ENCODE measurements at regions not wholly inside any gene's neighbourhood (a gene's known extent, or its start where the extent isn't known, plus 50 kb on each side); places are given as distances from the start of the nearest gene placed in this dataset.
A peak's percentile ranks its signal among the peaks of the same experiment; 100 is the strongest.

- H2BK5ac ChIP-seq (ENCODE audit: low read length) = no peak overlapping the region
- H2AK5ac ChIP-seq (ENCODE audit: low read length) = no peak overlapping the region
- H3K27me3 ChIP-seq (ENCODE audit: insufficient read depth, low read length, poor library complexity) = no peaks in the 10 kb centered on the region
- H3K23ac ChIP-seq (ENCODE audit: low read length) = no peak overlapping the region
- no peaks in the 10 kb centered on the region for H3K79me1 ChIP-seq (ENCODE audit: low read length)
- H3K18ac ChIP-seq (ENCODE audit: low read length) = no peak overlapping the region
- H4K8ac ChIP-seq (ENCODE audit: low read depth, low read length) = no peak overlapping the region
- no CpG with 5 or more reads among the region's 6 CpGs for WGBS (ENCODE audit: extremely low coverage, insufficient coverage, low lambda C conversion rate)
- no peak overlapping the region for H2BK120ac ChIP-seq (ENCODE audit: low read depth, low read length)
- no peak overlapping the region for H3K4me3 ChIP-seq (ENCODE audit: low read length)
- no peak overlapping the region for H3K4me2 ChIP-seq (ENCODE audit: low read length)
- H3K9ac ChIP-seq (ENCODE audit: low read length) = no peak overlapping the region
- H3K27ac ChIP-seq (ENCODE audit: low read depth, low read length) = no peak overlapping the region
- H4K5ac ChIP-seq (ENCODE audit: low read length) = no peak overlapping the region
- H3K36me3 ChIP-seq (ENCODE audit: control insufficient read depth, insufficient read depth, low read length) = no peaks in the 10 kb centered on the region
- no peak overlapping the region for H3K56ac ChIP-seq (ENCODE audit: low read length)
- H3K4me1 ChIP-seq (ENCODE audit: control insufficient read depth, low read depth, low read length) = peaks cover 2% of the 10 kb centered on the region
- peak; percentile 15 for DNase-seq
- H2BK15ac ChIP-seq (replicated peaks; ENCODE audit: low read depth) = no peak overlapping the region
- H3K4ac ChIP-seq (ENCODE audit: low read depth, low read length) = no peak overlapping the region
- no peaks in the 10 kb centered on the region for H3K79me2 ChIP-seq (ENCODE audit: control insufficient read depth, insufficient read depth, low read length)
These were observed 254.9 kb downstream of the DLEU7 start for GRCh38 chr13:50588491-50589130.

- no peaks in the 10 kb centered on the region for H3K36me3 ChIP-seq (ENCODE audit: control insufficient read depth, insufficient read depth, low read length)
- no peak overlapping the region for H3K4me2 ChIP-seq (ENCODE audit: low read length)
- DNase-seq = no peak
- H3K4me3 ChIP-seq (ENCODE audit: low read length) = no peak overlapping the region
- no peak overlapping the region for H3K56ac ChIP-seq (ENCODE audit: low read length)
- H3K79me1 ChIP-seq (ENCODE audit: low read length) = no peaks in the 10 kb centered on the region
- H3K4ac ChIP-seq (ENCODE audit: low read depth, low read length) = no peak overlapping the region
- no peak overlapping the region for H2BK5ac ChIP-seq (ENCODE audit: low read length)
- H3K9ac ChIP-seq (ENCODE audit: low read length) = no peak overlapping the region
- H3K79me2 ChIP-seq (ENCODE audit: control insufficient read depth, insufficient read depth, low read length) = no peaks in the 10 kb centered on the region
- no peak overlapping the region for H4K5ac ChIP-seq (ENCODE audit: low read length)
- H2BK120ac ChIP-seq (ENCODE audit: low read depth, low read length) = no peak overlapping the region
- no peaks in the 10 kb centered on the region for H3K27me3 ChIP-seq (ENCODE audit: insufficient read depth, low read length, poor library complexity)
- H3K23ac ChIP-seq (ENCODE audit: low read length) = no peak overlapping the region
- no peak overlapping the region for H3K18ac ChIP-seq (ENCODE audit: low read length)
- no peak overlapping the region for H2BK15ac ChIP-seq (replicated peaks; ENCODE audit: low read depth)
- no peak overlapping the region for H4K8ac ChIP-seq (ENCODE audit: low read depth, low read length)
- no peak overlapping the region for H2AK5ac ChIP-seq (ENCODE audit: low read length)
- no peak overlapping the region for H3K27ac ChIP-seq (ENCODE audit: low read depth, low read length)
- H3K4me1 ChIP-seq (ENCODE audit: control insufficient read depth, low read depth, low read length) = peaks cover 2% of the 10 kb centered on the region
These were observed 254.4 kb downstream of the DLEU7 start for GRCh38 chr13:50589139-50589538.

- Histone ChIP-seq H3K4me3 (ENCODE audit: low read length) (no peak overlapping the region), H3K4me1 (ENCODE audit: control insufficient read depth, low read depth, low read length) (peaks cover 2% of the 10 kb centered on the region), H4K5ac (ENCODE audit: low read length) (no peak overlapping the region), H3K23ac (ENCODE audit: low read length) (no peak overlapping the region), H3K4ac (ENCODE audit: low read depth, low read length) (no peak overlapping the region), H3K27me3 (ENCODE audit: insufficient read depth, low read length, poor library complexity) (no peaks in the 10 kb centered on the region), H3K79me2 (ENCODE audit: control insufficient read depth, insufficient read depth, low read length) (no peaks in the 10 kb centered on the region), H3K18ac (ENCODE audit: low read length) (no peak overlapping the region), H3K36me3 (ENCODE audit: control insufficient read depth, insufficient read depth, low read length) (no peaks in the 10 kb centered on the region), H2BK120ac (ENCODE audit: low read depth, low read length) (no peak overlapping the region), H4K8ac (ENCODE audit: low read depth, low read length) (no peak overlapping the region), H2BK5ac (ENCODE audit: low read length) (no peak overlapping the region), H2BK15ac (replicated peaks; ENCODE audit: low read depth) (no peak overlapping the region), H3K9ac (ENCODE audit: low read length) (no peak overlapping the region), H3K4me2 (ENCODE audit: low read length) (no peak overlapping the region), H3K56ac (ENCODE audit: low read length) (no peak overlapping the region), H3K27ac (ENCODE audit: low read depth, low read length) (no peak overlapping the region), H2AK5ac (ENCODE audit: low read length) (no peak overlapping the region), H3K79me1 (ENCODE audit: low read length) (no peaks in the 10 kb centered on the region)
- no peak for DNase-seq
- WGBS (ENCODE audit: extremely low coverage, insufficient coverage, low lambda C conversion rate) = no CpG with 5 or more reads among the region's 2 CpGs
These were observed 253.8 kb downstream of the DLEU7 start for GRCh38 chr13:50589651-50590054.

- H3K23ac ChIP-seq (ENCODE audit: low read length) = no peak overlapping the region
- no peaks in the 10 kb centered on the region for H3K79me1 ChIP-seq (ENCODE audit: low read length)
- no peak overlapping the region for H2BK120ac ChIP-seq (ENCODE audit: low read depth, low read length)
- H3K4ac ChIP-seq (ENCODE audit: low read depth, low read length) = no peak overlapping the region
- no peak overlapping the region for H4K8ac ChIP-seq (ENCODE audit: low read depth, low read length)
- H3K27me3 ChIP-seq (ENCODE audit: insufficient read depth, low read length, poor library complexity) = no peaks in the 10 kb centered on the region
- WGBS (ENCODE audit: extremely low coverage, insufficient coverage, low lambda C conversion rate) = no CpG with 5 or more reads among the region's 2 CpGs
- H3K27ac ChIP-seq (ENCODE audit: low read depth, low read length) = no peak overlapping the region
- no peak for DNase-seq
- no peak overlapping the region for H4K5ac ChIP-seq (ENCODE audit: low read length)
- H2AK5ac ChIP-seq (ENCODE audit: low read length) = no peak overlapping the region
- no peak overlapping the region for H3K4me2 ChIP-seq (ENCODE audit: low read length)
- H3K79me2 ChIP-seq (ENCODE audit: control insufficient read depth, insufficient read depth, low read length) = no peaks in the 10 kb centered on the region
- H3K9ac ChIP-seq (ENCODE audit: low read length) = no peak overlapping the region
- no peak overlapping the region for H3K4me3 ChIP-seq (ENCODE audit: low read length)
- H3K4me1 ChIP-seq (ENCODE audit: control insufficient read depth, low read depth, low read length) = peaks cover 6% of the 10 kb centered on the region
- H3K18ac ChIP-seq (ENCODE audit: low read length) = no peak overlapping the region
- H2BK15ac ChIP-seq (replicated peaks; ENCODE audit: low read depth) = no peak overlapping the region
- no peak overlapping the region for H3K56ac ChIP-seq (ENCODE audit: low read length)
- H2BK5ac ChIP-seq (ENCODE audit: low read length) = no peak overlapping the region
- H3K36me3 ChIP-seq (ENCODE audit: control insufficient read depth, insufficient read depth, low read length) = no peaks in the 10 kb centered on the region
These were observed 250.9 kb downstream of the DLEU7 start for GRCh38 chr13:50592412-50593155.

GRCh38 chr13:50593207-50593606 is 250.3 kb downstream of the DLEU7 start:
- Histone ChIP-seq H3K18ac (ENCODE audit: low read length) (no peak overlapping the region), H4K8ac (ENCODE audit: low read depth, low read length) (no peak overlapping the region), H2BK120ac (ENCODE audit: low read depth, low read length) (no peak overlapping the region), H3K9ac (ENCODE audit: low read length) (no peak overlapping the region), H3K79me2 (ENCODE audit: control insufficient read depth, insufficient read depth, low read length) (no peaks in the 10 kb centered on the region), H3K27ac (ENCODE audit: low read depth, low read length) (no peak overlapping the region), H4K5ac (ENCODE audit: low read length) (no peak overlapping the region), H3K56ac (ENCODE audit: low read length) (no peak overlapping the region), H3K4me1 (ENCODE audit: control insufficient read depth, low read depth, low read length) (peaks cover 6% of the 10 kb centered on the region), H3K4me2 (ENCODE audit: low read length) (no peak overlapping the region), H2AK5ac (ENCODE audit: low read length) (no peak overlapping the region), H2BK15ac (replicated peaks; ENCODE audit: low read depth) (no peak overlapping the region), H3K4ac (ENCODE audit: low read depth, low read length) (no peak overlapping the region), H3K79me1 (ENCODE audit: low read length) (no peaks in the 10 kb centered on the region), H2BK5ac (ENCODE audit: low read length) (no peak overlapping the region), H3K27me3 (ENCODE audit: insufficient read depth, low read length, poor library complexity) (no peaks in the 10 kb centered on the region), H3K4me3 (ENCODE audit: low read length) (no peak overlapping the region), H3K36me3 (ENCODE audit: control insufficient read depth, insufficient read depth, low read length) (no peaks in the 10 kb centered on the region), H3K23ac (ENCODE audit: low read length) (no peak overlapping the region)
- WGBS (ENCODE audit: extremely low coverage, insufficient coverage, low lambda C conversion rate) = no CpG with 5 or more reads among the region's 1 CpG
- DNase-seq = no peak
